ENCODE measurements at regions not wholly inside any gene's neighbourhood (a gene's known extent, or its start where the extent isn't known, plus 50 kb on each side); places are given as distances from the start of the nearest gene placed in this dataset.

DNA sequence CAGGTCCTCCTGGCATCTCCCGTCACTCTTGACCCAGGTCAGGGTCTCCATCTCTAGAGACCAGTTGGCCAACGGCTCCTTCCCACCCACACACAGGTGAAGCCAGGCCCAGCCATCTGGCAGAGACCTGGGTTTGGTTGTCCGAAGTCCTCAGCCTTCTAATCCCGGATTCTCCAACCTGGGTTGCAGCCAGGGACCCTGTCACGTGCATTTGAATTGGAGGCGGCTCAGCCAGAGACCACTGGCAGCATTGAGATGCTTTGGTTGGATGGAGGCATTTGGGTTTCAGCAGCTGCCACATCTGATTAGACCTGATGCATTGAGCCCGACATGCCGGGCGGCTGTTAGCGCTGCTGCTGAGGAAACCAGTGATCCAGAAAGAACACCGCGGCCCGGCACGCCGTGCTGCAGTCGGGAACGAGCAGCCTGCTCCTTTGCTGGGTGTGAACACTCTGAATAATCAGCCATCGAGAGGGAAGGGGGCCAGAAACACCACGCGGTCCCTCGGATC lies 163.2 kb downstream of the BRD1 start:
- Histone ChIP-seq H4K20me1 (ENCODE audit: insufficient read depth) (no peaks in the 10 kb centered on the region), H3K4me3 (no peak overlapping the region), H3K4me2 (ENCODE audit: unreplicated experiment) (no peak overlapping the region), H3K27me3 (replicated peaks; ENCODE audit: insufficient read depth) (peaks cover 7% of the 10 kb centered on the region), H3K79me2 (ENCODE audit: insufficient read depth) (no peaks in the 10 kb centered on the region), H3K27ac (no peak overlapping the region), H2AFZ (no peak overlapping the region), H3K9me3 (ENCODE audit: low read depth) (no peaks in the 10 kb centered on the region), H3K9me2 (ENCODE audit: insufficient read depth) (no peaks in the 10 kb centered on the region), H3K4me1 (ENCODE audit: insufficient read depth) (no peaks in the 10 kb centered on the region), H3K9ac (no peak overlapping the region), H3F3A (ENCODE audit: insufficient read depth) (no peaks in the 10 kb centered on the region), H3K36me3 (ENCODE audit: low read depth) (no peaks in the 10 kb centered on the region)
- TF ChIP-seq EZH2 (IDR thresholded peaks at IDR 0.05; ENCODE audit: insufficient read depth, poor library complexity, severe bottlenecking) (no peak), EZH2phosphoT487 (IDR thresholded peaks at IDR 0.05; ENCODE audit: insufficient read depth, low read depth) (no peak)
- in situ Hi-C loops (cut with MboI), result no loop called here
- DNase-seq, result no peak
- 32 to 35% methylated on average over 20 to 21 of the region's 21 CpGs for WGBS, 2 experiments (ENCODE audit: low coverage in 1 of 2, low lambda C conversion rate in 2 of 2, missing lambda C conversion rate in 2 of 2)

DNA sequence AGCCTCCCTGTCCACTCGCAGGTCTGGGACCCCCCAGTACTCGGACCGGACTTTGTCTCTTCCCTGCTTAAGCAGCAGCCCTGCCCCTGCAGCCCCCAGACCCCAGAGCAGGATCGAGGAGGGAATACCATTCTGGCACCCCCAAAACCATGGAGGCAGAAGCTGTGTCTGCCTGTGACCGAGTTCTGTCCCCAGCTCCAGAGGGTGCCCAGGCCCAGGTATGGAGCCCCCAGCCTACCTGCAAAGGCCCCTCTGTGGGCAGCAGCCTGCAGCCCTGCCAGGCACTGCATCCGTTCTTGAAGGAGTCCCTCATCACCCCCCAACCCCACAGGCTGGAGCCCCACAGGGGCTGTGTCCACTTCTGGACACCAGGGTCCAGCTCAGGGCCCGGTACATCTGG lies 163.8 kb downstream of the BRD1 start:
- H3K9me3 ChIP-seq (ENCODE audit: low read depth), result no peaks in the 10 kb centered on the region
- H3K9ac ChIP-seq, result no peak overlapping the region
- WGBS, 2 experiments (ENCODE audit: low coverage in 1 of 2, low lambda C conversion rate in 2 of 2, missing lambda C conversion rate in 2 of 2), result 25 to 39% methylated on average over 7 of the region's 7 CpGs
- H3K4me3 ChIP-seq, result no peak overlapping the region
- H3K36me3 ChIP-seq (ENCODE audit: low read depth), result no peaks in the 10 kb centered on the region
- in situ Hi-C loops (cut with MboI), result no loop called here
- TF ChIP-seq EZH2 (IDR thresholded peaks at IDR 0.05; ENCODE audit: insufficient read depth, poor library complexity, severe bottlenecking) (no peak), EZH2phosphoT487 (IDR thresholded peaks at IDR 0.05; ENCODE audit: insufficient read depth, low read depth) (no peak)
- H3K27ac ChIP-seq, result no peak overlapping the region
- H3K9me2 ChIP-seq (ENCODE audit: insufficient read depth), result no peaks in the 10 kb centered on the region
- no peaks in the 10 kb centered on the region for H3F3A ChIP-seq (ENCODE audit: insufficient read depth)
- no peak overlapping the region for H2AFZ ChIP-seq
- no peak for DNase-seq
- no peak overlapping the region for H3K4me2 ChIP-seq (ENCODE audit: unreplicated experiment)
- no peaks in the 10 kb centered on the region for H3K79me2 ChIP-seq (ENCODE audit: insufficient read depth)
- no peaks in the 10 kb centered on the region for H3K4me1 ChIP-seq (ENCODE audit: insufficient read depth)
- peaks cover under 1% of the 10 kb centered on the region for H3K27me3 ChIP-seq (replicated peaks; ENCODE audit: insufficient read depth)
- no peaks in the 10 kb centered on the region for H4K20me1 ChIP-seq (ENCODE audit: insufficient read depth)

DNA sequence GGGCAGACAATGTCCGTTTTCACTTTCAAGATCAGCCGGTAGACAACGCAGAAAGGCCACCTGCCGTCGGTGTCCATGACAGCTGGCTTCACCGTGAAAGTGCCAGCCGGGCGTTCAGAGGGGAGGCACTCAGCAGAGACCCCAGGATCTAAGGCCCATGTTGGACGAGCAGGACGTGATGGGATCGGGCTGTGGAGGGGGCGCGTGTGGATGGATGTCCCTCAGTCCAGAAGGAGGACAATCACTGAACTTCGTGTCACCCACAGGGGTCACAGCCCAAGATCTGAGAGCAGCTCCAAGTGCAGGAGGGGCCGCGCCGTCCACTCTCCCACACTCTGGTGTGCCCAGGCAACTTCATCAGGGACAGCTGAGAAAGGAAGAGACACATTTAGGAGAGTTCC lies 164.4 kb downstream of the BRD1 start:
- Histone ChIP-seq H3K4me3 (no peak overlapping the region), H3K4me1 (ENCODE audit: insufficient read depth) (no peaks in the 10 kb centered on the region), H2AFZ (no peak overlapping the region), H3K27me3 (replicated peaks; ENCODE audit: insufficient read depth) (no peaks in the 10 kb centered on the region; the same call in none of the 2 replicates), H3K9ac (no peak overlapping the region), H4K20me1 (ENCODE audit: insufficient read depth) (no peaks in the 10 kb centered on the region), H3K79me2 (ENCODE audit: insufficient read depth) (no peaks in the 10 kb centered on the region), H3K9me2 (ENCODE audit: insufficient read depth) (no peaks in the 10 kb centered on the region), H3K27ac (no peak overlapping the region), H3K36me3 (ENCODE audit: low read depth) (no peaks in the 10 kb centered on the region), H3K4me2 (ENCODE audit: unreplicated experiment) (no peak overlapping the region), H3F3A (ENCODE audit: insufficient read depth) (no peaks in the 10 kb centered on the region), H3K9me3 (ENCODE audit: low read depth) (no peaks in the 10 kb centered on the region)
- no peak for TF ChIP-seq EZH2phosphoT487 (IDR thresholded peaks at IDR 0.05; ENCODE audit: insufficient read depth, low read depth)
- no peak for TF ChIP-seq EZH2 (IDR thresholded peaks at IDR 0.05; ENCODE audit: insufficient read depth, poor library complexity, severe bottlenecking)
- 55 to 64% methylated on average over 17 of the region's 17 CpGs for WGBS, 2 experiments (ENCODE audit: low coverage in 1 of 2, low lambda C conversion rate in 2 of 2, missing lambda C conversion rate in 2 of 2)
- in situ Hi-C loops (cut with MboI), result no loop called here
- DNase-seq, result no peak

DNA sequence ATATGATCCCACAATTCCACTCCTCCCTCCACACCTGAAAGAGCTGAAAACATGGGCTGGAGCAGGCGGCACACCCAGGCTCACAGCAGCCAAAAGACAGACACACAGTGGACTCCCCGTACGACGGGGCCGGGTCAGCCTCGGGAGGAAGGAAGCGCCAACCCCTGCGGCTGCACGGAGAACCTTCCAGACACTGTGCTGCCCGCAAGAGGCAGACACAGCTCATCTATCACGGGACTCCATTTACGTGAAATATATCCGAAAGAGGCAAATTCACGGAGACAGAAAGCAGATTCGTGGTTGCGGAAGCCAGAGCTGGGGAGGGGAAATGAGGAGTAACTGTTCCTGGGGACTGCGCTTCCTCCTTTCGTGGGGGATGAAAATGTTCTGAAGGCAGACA lies 165.0 kb downstream of the BRD1 start:
- H4K20me1 ChIP-seq (ENCODE audit: insufficient read depth), result no peaks in the 10 kb centered on the region
- H3K36me3 ChIP-seq (ENCODE audit: low read depth), result no peaks in the 10 kb centered on the region
- H3K9me3 ChIP-seq (ENCODE audit: low read depth), result no peaks in the 10 kb centered on the region
- no peak overlapping the region for H3K4me2 ChIP-seq (ENCODE audit: unreplicated experiment)
- 39% methylated on average over 18 of the region's 18 CpGs for WGBS, 2 experiments (ENCODE audit: low coverage in 1 of 2, low lambda C conversion rate in 2 of 2, missing lambda C conversion rate in 2 of 2)
- H3K79me2 ChIP-seq (ENCODE audit: insufficient read depth), result no peaks in the 10 kb centered on the region
- in situ Hi-C loops (cut with MboI), result no loop called here
- H3K27ac ChIP-seq, result no peak overlapping the region
- no peak overlapping the region for H3K9ac ChIP-seq
- H2AFZ ChIP-seq, result no peak overlapping the region
- TF ChIP-seq EZH2 (IDR thresholded peaks at IDR 0.05; ENCODE audit: insufficient read depth, poor library complexity, severe bottlenecking), result no peak
- no peak for TF ChIP-seq EZH2phosphoT487 (IDR thresholded peaks at IDR 0.05; ENCODE audit: insufficient read depth, low read depth)
- H3F3A ChIP-seq (ENCODE audit: insufficient read depth), result no peaks in the 10 kb centered on the region
- H3K4me1 ChIP-seq (ENCODE audit: insufficient read depth), result no peaks in the 10 kb centered on the region
- no peaks in the 10 kb centered on the region; the same call in none of the 2 replicates for H3K27me3 ChIP-seq (replicated peaks; ENCODE audit: insufficient read depth)
- no peak for DNase-seq
- H3K4me3 ChIP-seq, result no peak overlapping the region
- no peaks in the 10 kb centered on the region for H3K9me2 ChIP-seq (ENCODE audit: insufficient read depth)
